Esophagus muscularis mucosa (tissue), 4 donors: ENCODE measurements at regions not wholly inside any gene's neighbourhood (a gene's known extent, or its start where the extent isn't known, plus 50 kb on each side); places are given as distances from the start of the nearest gene placed in this dataset.

Source experiments
- CTCF ChIP-seq, 3 experiments: fragments of 200-600 bp in 2 of 3; fragments of 450-650 bp in 1 of 3; sonication (generic) in 2 of 3; IDR thresholded peaks; one replicate each; pipeline ENCODE4 v1.5.1; 2017 to 2019; ENCODE audit warnings: antibody characterized with exemption in 3 of 3, mild to moderate bottlenecking in 2 of 3, moderate library complexity in 1 of 3
- EP300 ChIP-seq: sonication (generic); formaldehyde crosslinking; IDR thresholded peaks from one replicate; pipeline ENCODE4 v1.6.1; 2017; ENCODE audit warnings: antibody characterized with exemption
- POLR2A ChIP-seq: fragments of 450-650 bp; IDR thresholded peaks from one replicate; pipeline ENCODE4 v1.6.1; 2017; ENCODE audit warnings: antibody characterized with exemption, moderate library complexity, mild to moderate bottlenecking, low read depth
- POLR2AphosphoS5 ChIP-seq, 2 donors: sonication (generic); formaldehyde crosslinking; IDR thresholded peaks; one replicate each; pipeline ENCODE4 v1.6.1; 2017; ENCODE audit warnings: antibody characterized with exemption in 2 of 2

GRCh38 chr22:27603111-27603799 lies 198.3 kb downstream of the MN1 start:
- TF ChIP-seq CTCF (IDR thresholded peaks at IDR 0.05) = no peak
- TF ChIP-seq POLR2A = no peak
- TF ChIP-seq POLR2AphosphoS5 (IDR thresholded peaks at IDR 0.05) = no peak
- TF ChIP-seq EP300 = no peak
